Natural killer cell (primary cell): ENCODE measurements at regions not wholly inside any gene's neighbourhood (a gene's known extent, or its start where the extent isn't known, plus 50 kb on each side); places are given as distances from the start of the nearest gene placed in this dataset.

Experiments used
- ATAC-seq, 3 donors: fragments of 150-1000 bp in 2 of 3; fragments of 200-7000 bp in 1 of 3; cut with Tn5 transposase; 1 replicate in 1 of 3; 2 replicates in 2 of 3; pipeline ENCODE4 v1.10.0; 2021; ENCODE audit warnings: mild to moderate bottlenecking in 2 of 3, moderate library complexity in 2 of 3
- DNase-seq, 2 donors: peaks; one replicate each; pipeline versions ENCODE4 v3.0.0 to v3.0.0-alpha.2; 2013 to 2021; ENCODE audit warnings: mixed read lengths in 1 of 2
- H3K27ac ChIP-seq: one replicate; pipeline ENCODE4 v1.5.1; 2013; ENCODE audit warnings: mild to moderate bottlenecking, low read length
- H3K27me3 ChIP-seq: one replicate; pipeline ENCODE4 v1.6.1; 2013; ENCODE audit warnings: low read length; ENCODE audit not compliant: control insufficient read depth, insufficient read depth
- H3K36me3 ChIP-seq: one replicate; pipeline ENCODE4 v1.6.1; 2013; ENCODE audit warnings: low read length; ENCODE audit not compliant: control insufficient read depth, insufficient read depth
- H3K4me1 ChIP-seq: one replicate; pipeline ENCODE4 v1.6.1; 2013; ENCODE audit warnings: low read length; ENCODE audit not compliant: control insufficient read depth, insufficient read depth
- H3K4me3 ChIP-seq: one replicate; pipeline ENCODE4 v1.5.1; 2013; ENCODE audit warnings: low read length
- H3K9me3 ChIP-seq: one replicate; pipeline ENCODE4 v1.6.1; 2013; ENCODE audit warnings: low read length; ENCODE audit not compliant: control insufficient read depth, insufficient read depth
- H3K27ac Mint-ChIP-seq, 2 donors: one replicate each; pipeline ENCODE4 v1.8.0; 2022; ENCODE audit warnings: mild to moderate bottlenecking in 2 of 2, mixed read lengths in 2 of 2, moderate library complexity in 1 of 2
- H3K27me3 Mint-ChIP-seq, 2 donors: one replicate each; pipeline ENCODE4 v1.8.0; 2022; ENCODE audit warnings: low read depth in 2 of 2, mixed read lengths in 2 of 2
- H3K36me3 Mint-ChIP-seq: one replicate; pipeline ENCODE4 v1.8.0; 2022; ENCODE audit warnings: mixed read lengths
- H3K4me1 Mint-ChIP-seq, 2 donors: one replicate each; pipeline ENCODE4 v1.8.0; 2022; ENCODE audit warnings: mixed read lengths in 2 of 2
- H3K4me3 Mint-ChIP-seq: one replicate; pipeline ENCODE4 v1.8.0; 2022; ENCODE audit warnings: mild to moderate bottlenecking, moderate library complexity, mixed read lengths
- H3K9me3 Mint-ChIP-seq, 2 donors: one replicate each; pipeline ENCODE4 v1.8.0; 2022; ENCODE audit warnings: mixed read lengths in 2 of 2
- WGBS: methylation state at CpG from one replicate; pipeline ENCODE4 v1.1.7; 2013; ENCODE audit warnings: missing lambda C conversion rate; ENCODE audit not compliant: insufficient coverage; 5-methylcytosine and 5-hydroxymethylcytosine counted together
- intact Hi-C: fragments of 100-400 bp; cut with micrococcal nuclease; formaldehyde crosslinking; loops from one replicate; pipeline ENCODE4 v1.14.2; 2022
- TF ChIP-seq, protein P1 (sequence below): fragments of 200-600 bp; IDR thresholded peaks from one replicate; pipeline ENCODE4 v1.8.0; 2022; ENCODE audit warnings: antibody characterized with exemption

DNA sequence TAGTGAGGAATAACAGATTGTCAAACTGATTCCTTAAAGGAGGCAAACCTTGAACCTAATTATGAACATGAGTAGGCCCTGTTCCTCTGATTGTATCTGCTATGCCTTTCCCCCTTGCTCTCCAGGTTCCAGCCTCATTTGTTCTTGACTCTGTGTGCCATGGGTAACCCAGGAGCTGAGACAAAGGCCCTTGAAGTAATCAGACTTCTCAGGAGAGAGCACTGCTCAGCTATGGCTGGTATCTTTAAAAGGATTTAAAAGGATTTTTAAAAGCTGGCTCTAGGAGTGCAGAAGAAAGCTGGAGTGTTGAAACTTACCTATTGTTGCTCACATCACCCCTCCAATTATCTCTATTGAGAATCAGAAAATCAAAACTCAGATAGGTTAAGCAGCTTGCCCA lies 1565.5 kb upstream of the AGA start:
- peaks cover 8% of the 10 kb centered on the region for H3K36me3 Mint-ChIP-seq
- Histone ChIP-seq H3K27ac (no peak overlapping the region), H3K4me3 (no peak overlapping the region), H3K27me3 (no peaks in the 10 kb centered on the region), H3K36me3 (no peaks in the 10 kb centered on the region), H3K9me3 (no peaks in the 10 kb centered on the region), H3K4me1 (no peaks in the 10 kb centered on the region)
- H3K27ac Mint-ChIP-seq = no peak overlapping the region
- no peaks in the 10 kb centered on the region for H3K4me1 Mint-ChIP-seq
- TF ChIP-seq, protein P1, sequence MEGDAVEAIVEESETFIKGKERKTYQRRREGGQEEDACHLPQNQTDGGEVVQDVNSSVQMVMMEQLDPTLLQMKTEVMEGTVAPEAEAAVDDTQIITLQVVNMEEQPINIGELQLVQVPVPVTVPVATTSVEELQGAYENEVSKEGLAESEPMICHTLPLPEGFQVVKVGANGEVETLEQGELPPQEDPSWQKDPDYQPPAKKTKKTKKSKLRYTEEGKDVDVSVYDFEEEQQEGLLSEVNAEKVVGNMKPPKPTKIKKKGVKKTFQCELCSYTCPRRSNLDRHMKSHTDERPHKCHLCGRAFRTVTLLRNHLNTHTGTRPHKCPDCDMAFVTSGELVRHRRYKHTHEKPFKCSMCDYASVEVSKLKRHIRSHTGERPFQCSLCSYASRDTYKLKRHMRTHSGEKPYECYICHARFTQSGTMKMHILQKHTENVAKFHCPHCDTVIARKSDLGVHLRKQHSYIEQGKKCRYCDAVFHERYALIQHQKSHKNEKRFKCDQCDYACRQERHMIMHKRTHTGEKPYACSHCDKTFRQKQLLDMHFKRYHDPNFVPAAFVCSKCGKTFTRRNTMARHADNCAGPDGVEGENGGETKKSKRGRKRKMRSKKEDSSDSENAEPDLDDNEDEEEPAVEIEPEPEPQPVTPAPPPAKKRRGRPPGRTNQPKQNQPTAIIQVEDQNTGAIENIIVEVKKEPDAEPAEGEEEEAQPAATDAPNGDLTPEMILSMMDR = no peak
- no peak for DNase-seq
- intact Hi-C loops = no loop called here
- H3K9me3 Mint-ChIP-seq = peaks cover 10 to 22% of the 10 kb centered on the region in 2 donors
- no peaks in the 10 kb centered on the region for H3K27me3 Mint-ChIP-seq
- ATAC-seq = no peak
- no peak overlapping the region for H3K4me3 Mint-ChIP-seq

DNA sequence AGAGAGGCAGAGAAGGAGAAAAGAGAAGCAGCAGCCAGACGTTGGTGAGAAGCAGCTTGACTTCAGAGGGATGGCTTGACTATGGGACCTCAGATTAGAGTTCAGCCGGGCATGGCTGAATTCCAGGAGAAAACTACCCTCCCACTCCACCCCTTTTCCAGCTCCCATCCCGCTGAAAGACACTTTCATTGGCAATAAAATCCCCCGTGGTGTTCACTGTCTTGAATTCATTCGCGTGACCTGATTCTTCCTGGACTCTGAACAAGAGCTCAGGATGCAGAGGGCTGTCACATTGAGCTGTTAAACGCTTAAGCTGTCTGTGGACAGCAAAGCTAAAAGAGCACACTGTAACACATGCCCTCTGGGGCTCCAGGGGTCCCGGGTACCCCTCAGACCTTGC lies 1575.3 kb upstream of the AGA start:
- Mint-ChIP-seq H3K9me3 (peaks cover 16 to 23% of the 10 kb centered on the region in 2 donors), H3K4me3 (no peak overlapping the region), H3K27ac (no peak overlapping the region), H3K4me1 (no peaks in the 10 kb centered on the region), H3K27me3 (no peaks in the 10 kb centered on the region), H3K36me3 (peaks cover 16% of the 10 kb centered on the region)
- intact Hi-C loops = no loop called here
- ATAC-seq (no peak), DNase-seq (no peak)
- Histone ChIP-seq H3K4me1 (no peaks in the 10 kb centered on the region), H3K27ac (no peak overlapping the region), H3K36me3 (no peaks in the 10 kb centered on the region), H3K9me3 (peaks cover 4% of the 10 kb centered on the region), H3K4me3 (no peak overlapping the region), H3K27me3 (no peaks in the 10 kb centered on the region)
- 88% methylated on average over 8 of the region's 8 CpGs for WGBS
- TF ChIP-seq, protein P1 = no peak

DNA sequence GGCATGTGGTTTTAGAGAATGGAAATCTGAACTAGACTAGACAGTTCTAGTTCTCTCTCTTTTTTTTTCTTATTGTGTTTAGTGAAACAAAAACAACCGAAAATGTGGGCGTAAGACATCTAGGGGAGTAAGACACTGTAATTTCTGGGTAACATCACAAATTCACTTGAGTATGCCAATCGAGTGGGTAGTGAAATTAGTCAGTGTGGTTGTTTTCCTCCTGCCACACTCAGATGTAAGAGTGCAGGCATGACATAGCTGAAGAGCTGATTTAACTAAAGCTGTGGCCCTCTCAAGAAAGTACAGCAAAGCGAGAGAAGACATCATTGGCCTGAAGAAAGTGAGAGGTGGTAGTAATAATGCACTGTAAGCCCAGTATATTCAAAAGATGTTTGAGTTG lies 1585.3 kb upstream of the AGA start:
- Mint-ChIP-seq H3K27ac (no peak overlapping the region), H3K4me1 (no peaks in the 10 kb centered on the region), H3K27me3 (no peaks in the 10 kb centered on the region), H3K4me3 (no peak overlapping the region), H3K9me3 (peaks cover 21 to 37% of the 10 kb centered on the region in 2 donors), H3K36me3 (peaks cover 21% of the 10 kb centered on the region)
- no peaks in the 10 kb centered on the region for H3K9me3 ChIP-seq
- intact Hi-C loops = no loop called here
- H3K36me3 ChIP-seq = no peaks in the 10 kb centered on the region
- WGBS = 67% methylated on average over 4 of the region's 4 CpGs
- TF ChIP-seq, protein P1 = no peak
- DNase-seq (no peak), ATAC-seq (no peak)
- H3K4me1 ChIP-seq = no peaks in the 10 kb centered on the region
- H3K4me3 ChIP-seq = no peak overlapping the region
- no peaks in the 10 kb centered on the region for H3K27me3 ChIP-seq
- H3K27ac ChIP-seq = no peak overlapping the region

DNA sequence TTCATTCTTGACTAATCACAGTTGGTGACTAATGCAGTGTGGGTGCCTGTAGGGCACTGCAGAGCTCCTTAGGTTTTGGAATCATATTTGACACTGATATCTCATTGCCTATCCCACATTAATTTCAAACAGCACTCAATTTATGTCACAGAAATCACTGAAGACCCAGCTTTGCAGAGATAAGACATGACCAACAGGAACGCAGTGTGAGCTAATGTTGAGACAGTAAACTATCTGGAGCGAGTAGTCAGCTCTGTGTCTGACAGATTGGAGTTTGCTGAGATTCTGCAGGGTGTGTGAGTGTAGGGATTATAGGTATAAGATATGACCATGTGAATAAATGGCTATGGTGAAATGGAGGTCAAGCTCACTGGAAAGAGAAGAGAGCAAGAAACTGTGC lies 1586.1 kb upstream of the AGA start:
- Histone ChIP-seq H3K4me3 (no peak overlapping the region), H3K27ac (no peak overlapping the region), H3K36me3 (no peaks in the 10 kb centered on the region), H3K9me3 (no peaks in the 10 kb centered on the region), H3K4me1 (no peaks in the 10 kb centered on the region), H3K27me3 (no peaks in the 10 kb centered on the region)
- peaks cover 25 to 40% of the 10 kb centered on the region in 2 donors for H3K9me3 Mint-ChIP-seq
- no peak overlapping the region for H3K27ac Mint-ChIP-seq
- no peak overlapping the region for H3K4me3 Mint-ChIP-seq
- TF ChIP-seq, protein P1 = no peak
- peaks cover 27% of the 10 kb centered on the region for H3K36me3 Mint-ChIP-seq
- intact Hi-C loops = no loop called here
- no peak for ATAC-seq
- no peaks in the 10 kb centered on the region for H3K27me3 Mint-ChIP-seq
- no peaks in the 10 kb centered on the region for H3K4me1 Mint-ChIP-seq
- no peak for DNase-seq
- WGBS = 78% methylated on average over 2 of the region's 2 CpGs
